ENCODE measurements at regions not wholly inside any gene's neighbourhood (a gene's known extent, or its start where the extent isn't known, plus 50 kb on each side); places are given as distances from the start of the nearest gene placed in this dataset.

DNA sequence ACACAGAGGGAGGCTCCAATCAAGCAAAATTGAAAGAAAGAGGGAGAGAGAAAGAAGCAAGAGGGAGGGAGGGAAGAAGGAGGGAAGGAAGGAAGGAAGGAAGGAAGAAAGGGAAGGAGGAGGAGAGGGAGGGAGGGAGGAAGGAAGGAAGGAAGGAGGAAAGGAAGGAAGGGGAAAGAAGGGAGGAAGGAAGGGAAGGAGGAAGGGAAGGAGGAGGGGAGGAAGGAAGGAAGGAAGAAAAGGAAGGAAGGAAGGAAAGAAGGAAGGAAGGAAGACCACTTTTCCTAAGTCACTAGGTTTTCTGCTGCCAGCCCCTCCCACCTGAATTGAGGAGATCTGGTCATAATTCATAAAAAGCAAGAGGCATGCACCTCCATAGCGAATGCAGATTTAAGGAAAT, 287.0 kb downstream of the SP3 start:
- H3K79me2 ChIP-seq (ENCODE audit: insufficient read depth, low read length): no peaks in the 10 kb centered on the region
- H3K4me1 ChIP-seq (ENCODE audit: insufficient read depth, low read length): no peaks in the 10 kb centered on the region
- TF ChIP-seq, protein P1, sequence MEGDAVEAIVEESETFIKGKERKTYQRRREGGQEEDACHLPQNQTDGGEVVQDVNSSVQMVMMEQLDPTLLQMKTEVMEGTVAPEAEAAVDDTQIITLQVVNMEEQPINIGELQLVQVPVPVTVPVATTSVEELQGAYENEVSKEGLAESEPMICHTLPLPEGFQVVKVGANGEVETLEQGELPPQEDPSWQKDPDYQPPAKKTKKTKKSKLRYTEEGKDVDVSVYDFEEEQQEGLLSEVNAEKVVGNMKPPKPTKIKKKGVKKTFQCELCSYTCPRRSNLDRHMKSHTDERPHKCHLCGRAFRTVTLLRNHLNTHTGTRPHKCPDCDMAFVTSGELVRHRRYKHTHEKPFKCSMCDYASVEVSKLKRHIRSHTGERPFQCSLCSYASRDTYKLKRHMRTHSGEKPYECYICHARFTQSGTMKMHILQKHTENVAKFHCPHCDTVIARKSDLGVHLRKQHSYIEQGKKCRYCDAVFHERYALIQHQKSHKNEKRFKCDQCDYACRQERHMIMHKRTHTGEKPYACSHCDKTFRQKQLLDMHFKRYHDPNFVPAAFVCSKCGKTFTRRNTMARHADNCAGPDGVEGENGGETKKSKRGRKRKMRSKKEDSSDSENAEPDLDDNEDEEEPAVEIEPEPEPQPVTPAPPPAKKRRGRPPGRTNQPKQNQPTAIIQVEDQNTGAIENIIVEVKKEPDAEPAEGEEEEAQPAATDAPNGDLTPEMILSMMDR (IDR thresholded peaks at IDR 0.05; ENCODE audit: borderline replicate concordance, extremely low read depth, low read length, poor library complexity, severe bottlenecking): no peak
- TF ChIP-seq EZH2 (IDR thresholded peaks at IDR 0.05; ENCODE audit: borderline replicate concordance, low read depth, low read length, severe bottlenecking): no peak
- no peaks in the 10 kb centered on the region for H4K20me1 ChIP-seq (ENCODE audit: insufficient read depth, low read length)
- no peak for DNase-seq
- H3K4me3 ChIP-seq (ENCODE audit: low read depth in 1 of 2, low read length in 2 of 2): no peak overlapping the region
- no peak overlapping the region for H3K27ac ChIP-seq (ENCODE audit: low read length)
- peaks cover 4% of the 10 kb centered on the region for H3K27me3 ChIP-seq (ENCODE audit: insufficient read depth, low read length, poor library complexity)
- no peak for ATAC-seq (ENCODE audit: insufficient read depth, low read depth)
- no peak overlapping the region for H3K4me2 ChIP-seq (ENCODE audit: insufficient read depth, low read length)
- no peak overlapping the region for H3K9ac ChIP-seq (ENCODE audit: low read depth, low read length)
- H3K36me3 ChIP-seq (ENCODE audit: insufficient read depth, low read length): no peaks in the 10 kb centered on the region
- no peaks in the 10 kb centered on the region for H3K9me3 ChIP-seq (ENCODE audit: insufficient read depth, low read length, severe bottlenecking)
- H2AFZ ChIP-seq (ENCODE audit: low read depth, low read length): no peak overlapping the region

DNA sequence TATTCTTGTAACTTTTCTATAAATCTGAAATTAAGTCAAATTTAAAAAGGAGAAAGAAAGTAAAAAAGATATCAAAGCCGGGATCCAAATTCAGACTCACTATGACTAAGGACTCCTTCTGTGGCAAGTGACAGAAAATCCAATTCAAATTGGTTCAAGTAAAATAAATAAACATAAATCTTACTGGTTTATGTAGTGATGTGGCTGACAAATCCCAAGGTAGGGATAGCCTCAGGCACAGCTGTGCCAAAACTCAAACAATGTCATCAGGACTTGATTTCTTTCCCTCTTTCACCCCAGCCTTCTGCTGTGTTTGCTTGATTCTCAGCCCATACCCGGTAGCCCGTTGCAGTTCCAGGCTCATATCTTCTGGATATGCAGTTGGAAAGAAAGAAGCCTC, 284.6 kb downstream of the SP3 start:
- no peak for ATAC-seq (ENCODE audit: insufficient read depth, low read depth)
- Histone ChIP-seq H3K4me2 (ENCODE audit: insufficient read depth, low read length) (no peak overlapping the region), H3K27me3 (ENCODE audit: insufficient read depth, low read length, poor library complexity) (peaks cover 10% of the 10 kb centered on the region), H2AFZ (ENCODE audit: low read depth, low read length) (no peak overlapping the region), H3K27ac (ENCODE audit: low read length) (no peak overlapping the region), H4K20me1 (ENCODE audit: insufficient read depth, low read length) (no peaks in the 10 kb centered on the region), H3K79me2 (ENCODE audit: insufficient read depth, low read length) (no peaks in the 10 kb centered on the region), H3K9me3 (ENCODE audit: insufficient read depth, low read length, severe bottlenecking) (no peaks in the 10 kb centered on the region), H3K9ac (ENCODE audit: low read depth, low read length) (no peak overlapping the region), H3K4me1 (ENCODE audit: insufficient read depth, low read length) (no peaks in the 10 kb centered on the region), H3K4me3 (ENCODE audit: low read depth in 1 of 2, low read length in 2 of 2) (no peak overlapping the region), H3K36me3 (ENCODE audit: insufficient read depth, low read length) (no peaks in the 10 kb centered on the region)
- no peak for DNase-seq
- TF ChIP-seq, protein P1 (IDR thresholded peaks at IDR 0.05; ENCODE audit: borderline replicate concordance, extremely low read depth, low read length, poor library complexity, severe bottlenecking): no peak
- TF ChIP-seq EZH2 (IDR thresholded peaks at IDR 0.05; ENCODE audit: borderline replicate concordance, low read depth, low read length, severe bottlenecking): no peak

DNA sequence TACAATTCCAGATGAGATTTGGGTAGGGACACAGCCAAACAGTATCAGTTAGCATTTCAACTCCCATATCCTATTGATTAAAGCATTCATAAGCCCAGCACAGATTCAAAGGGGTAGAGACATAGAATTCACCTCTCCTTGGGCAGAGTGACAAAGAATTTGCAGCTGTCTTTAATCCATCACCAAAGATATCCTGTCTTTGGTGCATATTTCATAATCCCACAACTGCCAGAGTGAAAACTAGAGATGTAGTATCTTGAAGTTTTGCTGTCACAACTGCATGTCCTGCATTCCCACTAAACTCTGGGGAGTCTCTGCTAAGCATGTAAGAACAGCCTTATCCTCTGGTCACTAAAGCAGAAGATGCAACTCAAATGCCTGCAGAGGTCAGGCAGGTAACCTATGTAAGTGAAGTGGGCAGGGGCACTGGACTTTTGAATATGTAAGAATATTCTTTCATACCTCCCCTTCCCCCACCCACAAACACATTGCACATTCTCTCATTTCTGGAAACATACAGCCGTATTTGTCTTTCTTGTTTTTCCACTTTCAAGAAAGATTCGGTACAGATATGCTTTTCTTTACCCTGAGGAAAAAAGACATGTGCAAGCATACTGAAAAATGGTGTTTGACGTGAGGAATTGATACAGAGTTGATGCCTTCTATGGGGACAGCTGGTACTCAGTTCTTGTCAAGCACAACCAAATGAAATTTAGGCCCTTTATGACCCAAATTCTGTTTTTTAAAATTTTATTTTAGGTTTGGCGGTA, 283.1 kb downstream of the SP3 start:
- H3K9me3 ChIP-seq (ENCODE audit: insufficient read depth, low read length, severe bottlenecking): no peaks in the 10 kb centered on the region
- H4K20me1 ChIP-seq (ENCODE audit: insufficient read depth, low read length): no peaks in the 10 kb centered on the region
- H3K4me3 ChIP-seq (ENCODE audit: low read depth in 1 of 2, low read length in 2 of 2): no peak overlapping the region
- no peaks in the 10 kb centered on the region for H3K4me1 ChIP-seq (ENCODE audit: insufficient read depth, low read length)
- H3K36me3 ChIP-seq (ENCODE audit: insufficient read depth, low read length): no peaks in the 10 kb centered on the region
- H3K79me2 ChIP-seq (ENCODE audit: insufficient read depth, low read length): no peaks in the 10 kb centered on the region
- TF ChIP-seq EZH2 (IDR thresholded peaks at IDR 0.05; ENCODE audit: borderline replicate concordance, low read depth, low read length, severe bottlenecking): no peak
- TF ChIP-seq, protein P1 (IDR thresholded peaks at IDR 0.05; ENCODE audit: borderline replicate concordance, extremely low read depth, low read length, poor library complexity, severe bottlenecking): no peak
- no peak for ATAC-seq (ENCODE audit: insufficient read depth, low read depth)
- no peak for DNase-seq
- H3K27ac ChIP-seq (ENCODE audit: low read length): no peak overlapping the region
- no peak overlapping the region for H3K4me2 ChIP-seq (ENCODE audit: insufficient read depth, low read length)
- no peak overlapping the region for H3K9ac ChIP-seq (ENCODE audit: low read depth, low read length)
- H3K27me3 ChIP-seq (ENCODE audit: insufficient read depth, low read length, poor library complexity): peaks cover 10% of the 10 kb centered on the region
- no peak overlapping the region for H2AFZ ChIP-seq (ENCODE audit: low read depth, low read length)

Measured in DND-41 (cell line).